SK-N-SH treated with all-trans-retinoic acid at 6 μM for 48 hours (cell line): ENCODE measurements at regions not wholly inside any gene's neighbourhood (a gene's known extent, or its start where the extent isn't known, plus 50 kb on each side); places are given as distances from the start of the nearest gene placed in this dataset.

ENCODE experiments used
- ARNTL ChIP-seq: fragments of 450-650 bp; formaldehyde crosslinking; IDR thresholded peaks from 2 replicates; pipeline ENCODE4 v1.5.0; 2020; ENCODE audit warnings: low read depth, mild to moderate bottlenecking, moderate library complexity, borderline replicate concordance
- CSDC2 ChIP-seq: fragments of 250-450 bp; sonication (Bioruptor Pico); IDR thresholded peaks from 2 replicates; pipeline ENCODE4 v1.5.0; 2020; ENCODE audit warnings: mild to moderate bottlenecking, moderate library complexity
- ESRRG ChIP-seq: fragments of 250-450 bp; sonication (Bioruptor Pico); IDR thresholded peaks from 2 replicates; pipeline ENCODE4 v1.6.1; 2021; ENCODE audit warnings: mild to moderate bottlenecking
- GLIS3 ChIP-seq: fragments of 250-450 bp; sonication (Bioruptor Pico); IDR thresholded peaks from 2 replicates; pipeline ENCODE4 v1.5.0; 2020; ENCODE audit warnings: mild to moderate bottlenecking, moderate library complexity
- ISL1 ChIP-seq: fragments of 250-450 bp; sonication (Bioruptor Pico); IDR thresholded peaks from 2 replicates; pipeline ENCODE4 v2.1.2; 2022; ENCODE audit warnings: mild to moderate bottlenecking, moderate library complexity
- TOX ChIP-seq: fragments of 250-450 bp; sonication (Bioruptor Pico); IDR thresholded peaks from 2 replicates; pipeline ENCODE4 v1.8.0; 2021; ENCODE audit warnings: mild to moderate bottlenecking, moderate library complexity, borderline replicate concordance
- ZFP30 ChIP-seq: fragments of 450-650 bp; formaldehyde crosslinking; IDR thresholded peaks from 2 replicates; pipeline ENCODE4 v1.5.0; 2022; ENCODE audit warnings: mild to moderate bottlenecking, moderate library complexity
- ZNF8 ChIP-seq: fragments of 450-650 bp; formaldehyde crosslinking; IDR thresholded peaks from 2 replicates; pipeline ENCODE4 v1.5.0; 2020; ENCODE audit warnings: mild to moderate bottlenecking, moderate library complexity

GRCh38 chr13:74841123-74841522 is 640.8 kb downstream of the TBC1D4 start:
- no peak for TF ChIP-seq ZNF8 (CRISPR knock-in tag)
- TF ChIP-seq TOX (CRISPR knock-in tag), result no peak
- TF ChIP-seq ZFP30 (CRISPR knock-in tag), result no peak
- TF ChIP-seq ISL1 (CRISPR knock-in tag), result no peak
- TF ChIP-seq ARNTL, result no peak
- no peak for TF ChIP-seq GLIS3 (CRISPR knock-in tag)
- no peak for TF ChIP-seq ESRRG (CRISPR knock-in tag)
- TF ChIP-seq CSDC2, result no peak
